ENCODE measurements at regions not wholly inside any gene's neighbourhood (a gene's known extent, or its start where the extent isn't known, plus 50 kb on each side); places are given as distances from the start of the nearest gene placed in this dataset.
A peak's percentile ranks its signal among the peaks of the same experiment; 100 is the strongest.

DNA sequence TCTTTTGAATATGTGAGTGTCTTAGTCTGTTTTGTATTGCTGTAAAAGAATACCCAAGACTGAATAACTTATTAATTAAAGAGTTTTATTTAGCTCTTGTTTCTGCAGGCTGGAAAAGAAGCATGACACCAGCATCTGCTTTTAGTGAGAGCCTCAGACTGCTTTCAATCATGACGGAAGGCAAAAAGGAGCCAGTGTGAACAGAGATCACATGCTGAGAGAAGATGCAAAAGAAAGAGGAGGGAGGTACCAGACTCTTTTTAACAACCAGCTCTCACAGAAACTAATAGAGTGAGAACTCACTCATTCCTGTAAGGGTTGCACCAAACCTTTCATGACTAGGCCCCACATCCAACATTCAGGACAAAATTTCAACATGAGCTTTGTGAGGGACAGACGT is 101.6 kb upstream of the HNMT start:
- H3K36me3 ChIP-seq = no peaks in the 10 kb centered on the region
- H3K27me3 ChIP-seq = no peaks in the 10 kb centered on the region
- no peak overlapping the region for H3K27ac ChIP-seq
- no peaks in the 10 kb centered on the region for H3K9me3 ChIP-seq (ENCODE audit: low read depth)
- DNase-seq (ENCODE audit: low read depth in 1 of 2, low spot score in 1 of 2) = no peak
- no peaks in the 10 kb centered on the region for H3K4me1 ChIP-seq (ENCODE audit: low read depth)
- no peak for TF ChIP-seq CTCF (IDR thresholded peaks at IDR 0.05; ENCODE audit: low read depth, low read length)
- H3K4me3 ChIP-seq = no peak overlapping the region

DNA sequence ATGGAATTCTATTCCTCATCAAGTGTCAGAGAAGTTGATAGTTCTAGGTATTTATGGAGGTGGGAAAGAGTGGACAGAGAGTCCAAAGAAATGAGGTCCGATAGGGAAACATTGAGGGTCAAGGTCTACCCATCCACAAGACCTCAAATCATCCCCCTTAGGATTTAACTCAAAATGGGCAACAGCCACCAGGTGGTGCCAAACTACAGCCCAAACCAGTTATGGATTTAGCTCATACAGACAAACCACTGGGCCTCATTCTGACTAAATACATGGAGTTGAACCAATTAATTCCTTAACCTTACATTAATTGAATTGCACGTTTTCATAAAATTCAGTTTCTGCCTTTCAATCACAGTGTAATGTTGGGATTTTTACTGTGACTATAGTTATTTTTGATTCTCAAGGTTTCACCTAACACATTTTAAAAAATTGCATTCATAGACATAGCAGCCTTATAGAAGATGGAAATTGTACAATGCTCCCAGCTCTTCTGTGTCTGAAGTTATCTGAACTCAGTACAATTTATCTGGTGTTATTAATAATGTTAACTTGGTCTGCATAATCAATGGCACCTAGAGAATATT is 98.2 kb upstream of the HNMT start:
- peak; percentile 73 for TF ChIP-seq CTCF (IDR thresholded peaks at IDR 0.05; ENCODE audit: low read depth, low read length)
- DNase-seq (ENCODE audit: low read depth in 1 of 2, low spot score in 1 of 2) = peak; percentile 67 to 76
- H3K4me1 ChIP-seq (ENCODE audit: low read depth) = no peaks in the 10 kb centered on the region
- no peaks in the 10 kb centered on the region for H3K27me3 ChIP-seq
- no peak overlapping the region for H3K27ac ChIP-seq
- no peak overlapping the region for H3K4me3 ChIP-seq
- no peaks in the 10 kb centered on the region for H3K36me3 ChIP-seq
- no peaks in the 10 kb centered on the region for H3K9me3 ChIP-seq (ENCODE audit: low read depth)

DNA sequence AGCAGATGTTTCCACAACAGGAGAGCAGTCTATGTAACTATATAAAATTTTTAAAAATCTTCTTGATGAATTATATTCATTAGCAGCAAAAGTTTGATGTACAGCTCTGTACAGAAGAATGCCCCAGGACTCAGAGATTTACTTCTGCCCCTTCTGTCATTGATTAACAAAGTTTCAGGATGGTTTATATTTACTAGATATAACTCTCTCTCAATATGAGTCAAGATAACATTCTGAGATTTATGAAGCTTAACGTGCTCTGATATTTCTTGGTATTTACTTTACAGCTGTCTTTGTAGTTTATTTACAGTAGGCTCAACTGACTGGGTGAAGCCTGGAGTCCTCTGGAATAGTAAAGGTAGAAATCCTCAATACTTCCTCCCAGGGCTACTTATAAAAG is 93.6 kb upstream of the HNMT start:
- Histone ChIP-seq H3K4me1 (ENCODE audit: low read depth) (no peaks in the 10 kb centered on the region), H3K27ac (no peak overlapping the region), H3K9me3 (ENCODE audit: low read depth) (no peaks in the 10 kb centered on the region), H3K27me3 (no peaks in the 10 kb centered on the region), H3K4me3 (no peak overlapping the region), H3K36me3 (no peaks in the 10 kb centered on the region)
- no peak for DNase-seq (ENCODE audit: low read depth in 1 of 2, low spot score in 1 of 2)
- no peak for TF ChIP-seq CTCF (IDR thresholded peaks at IDR 0.05; ENCODE audit: low read depth, low read length)

DNA sequence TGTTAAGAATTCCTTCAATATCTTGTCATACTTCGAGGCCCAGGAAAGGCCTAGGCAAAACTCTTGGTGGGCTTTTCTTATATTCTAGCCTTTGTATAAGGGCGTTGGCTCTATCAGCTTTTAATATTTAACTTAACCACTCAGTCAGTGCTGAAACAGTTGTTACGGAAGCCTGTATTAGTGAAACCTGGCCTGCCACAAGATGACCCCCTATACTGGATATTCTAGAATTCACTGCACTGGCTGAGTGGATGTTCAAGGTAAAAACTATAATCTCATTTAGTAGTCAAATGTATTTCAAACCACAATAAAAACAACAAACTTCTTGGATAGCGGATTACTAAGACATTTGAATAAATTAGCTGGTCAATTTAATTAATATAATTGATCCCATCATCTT is 91.7 kb upstream of the HNMT start:
- no peaks in the 10 kb centered on the region for H3K4me1 ChIP-seq (ENCODE audit: low read depth)
- no peaks in the 10 kb centered on the region for H3K36me3 ChIP-seq
- H3K9me3 ChIP-seq (ENCODE audit: low read depth) = no peaks in the 10 kb centered on the region
- H3K27ac ChIP-seq = no peak overlapping the region
- H3K4me3 ChIP-seq = no peak overlapping the region
- no peaks in the 10 kb centered on the region for H3K27me3 ChIP-seq
- no peak for TF ChIP-seq CTCF (IDR thresholded peaks at IDR 0.05; ENCODE audit: low read depth, low read length)
- no peak for DNase-seq (ENCODE audit: low read depth in 1 of 2, low spot score in 1 of 2)

GRCh38 chr2:137873536-137874244 is 90.6 kb upstream of the HNMT start:
- no peaks in the 10 kb centered on the region for H3K9me3 ChIP-seq (ENCODE audit: low read depth)
- H3K4me1 ChIP-seq (ENCODE audit: low read depth) = no peaks in the 10 kb centered on the region
- H3K27ac ChIP-seq = no peak overlapping the region
- no peaks in the 10 kb centered on the region for H3K27me3 ChIP-seq
- H3K36me3 ChIP-seq = no peaks in the 10 kb centered on the region
- no peak overlapping the region for H3K4me3 ChIP-seq
- TF ChIP-seq CTCF (IDR thresholded peaks at IDR 0.05; ENCODE audit: low read depth, low read length) = no peak
- no peak for DNase-seq (ENCODE audit: low read depth in 1 of 2, low spot score in 1 of 2)
